Liver (tissue), 8 donors: ENCODE measurements at regions not wholly inside any gene's neighbourhood (a gene's known extent, or its start where the extent isn't known, plus 50 kb on each side); places are given as distances from the start of the nearest gene placed in this dataset.

ENCODE experiments used
- DNase-seq: peaks from one replicate; pipeline ENCODE4 v3.0.0-alpha.2; 2017; ENCODE audit warnings: low spot score
- H3K27ac ChIP-seq, 2 donors: one replicate each; pipeline ENCODE4 v1.7.0; 2013; ENCODE audit warnings: inconsistent platforms in 2 of 2, low read length in 2 of 2, control low read depth in 1 of 2, low read depth in 1 of 2, mild to moderate bottlenecking in 1 of 2
- H3K27me3 ChIP-seq, 4 donors: one replicate each; pipeline versions ENCODE4 v1.6.1 to v1.7.0; 2013; ENCODE audit warnings: low read length in 3 of 4, inconsistent platforms in 1 of 4, mild to moderate bottlenecking in 1 of 4, moderate library complexity in 1 of 4; ENCODE audit not compliant: control insufficient read depth in 4 of 4, insufficient read depth in 4 of 4
- H3K36me3 ChIP-seq, 4 donors: one replicate each; pipeline versions ENCODE4 v1.6.1 to v1.7.0; 2013; ENCODE audit warnings: low read length in 3 of 4, mild to moderate bottlenecking in 3 of 4, low read depth in 1 of 4, moderate library complexity in 1 of 4; ENCODE audit not compliant: control insufficient read depth in 4 of 4, insufficient read depth in 3 of 4
- H3K4me1 ChIP-seq, 4 donors: one replicate each; pipeline versions ENCODE4 v1.6.1 to v1.7.0; 2013; ENCODE audit warnings: low read length in 3 of 4, mild to moderate bottlenecking in 3 of 4, moderate library complexity in 1 of 4; ENCODE audit not compliant: control insufficient read depth in 4 of 4, insufficient read depth in 4 of 4
- H3K4me3 ChIP-seq, 3 donors: one replicate each; pipeline versions ENCODE4 v1.6.1 to v1.7.0; 2013; ENCODE audit warnings: low read length in 3 of 3, control low read depth in 1 of 3, low read depth in 1 of 3, mild to moderate bottlenecking in 1 of 3
- H3K9ac ChIP-seq, 2 donors: one replicate each; pipeline ENCODE4 v1.7.0; 2013; ENCODE audit warnings: low read length in 2 of 2, mild to moderate bottlenecking in 2 of 2, moderate library complexity in 2 of 2, control low read depth in 1 of 2, low read depth in 1 of 2
- H3K9me3 ChIP-seq, 4 donors: one replicate each; pipeline versions ENCODE4 v1.6.1 to v1.7.0; 2013; ENCODE audit warnings: low read length in 3 of 4; ENCODE audit not compliant: control insufficient read depth in 4 of 4
- ATF3 ChIP-seq: IDR thresholded peaks from 2 replicates; pipeline ENCODE4 v1.6.1; 2016; ENCODE audit warnings: antibody characterized with exemption
- CTCF ChIP-seq: fragments of 150-350 bp; IDR thresholded peaks from 2 replicates; pipeline ENCODE4 v1.5.1; 2017; ENCODE audit warnings: improper control_type of control experiment, low read depth, low read length; ENCODE audit not compliant: missing input control
- FOXA1 ChIP-seq: IDR thresholded peaks from 2 replicates; pipeline ENCODE4 v1.6.1; 2016; ENCODE audit warnings: antibody characterized with exemption
- FOXA2 ChIP-seq: IDR thresholded peaks from 2 replicates; pipeline ENCODE4 v1.6.1; 2016; ENCODE audit warnings: antibody characterized with exemption
- GABPA ChIP-seq, 2 donors: IDR thresholded peaks in 1 of 2; conservative IDR thresholded peaks in 1 of 2; 2 replicates each; pipeline ENCODE4 v1.6.1; 2016; ENCODE audit warnings: antibody characterized with exemption in 2 of 2, mild to moderate bottlenecking in 1 of 2, moderate library complexity in 1 of 2
- HNF4A ChIP-seq, 2 donors: conservative IDR thresholded peaks; 2 replicates each; pipeline ENCODE4 v1.6.1; 2016; ENCODE audit warnings: antibody characterized with exemption in 2 of 2, mild to moderate bottlenecking in 2 of 2
- HNF4G ChIP-seq: IDR thresholded peaks from 2 replicates; pipeline ENCODE4 v1.6.1; 2016; ENCODE audit warnings: antibody characterized with exemption
- JUND ChIP-seq, 2 donors: IDR thresholded peaks; 2 replicates each; pipeline ENCODE4 v1.6.1; 2016; ENCODE audit warnings: antibody characterized with exemption in 2 of 2
- MAX ChIP-seq: IDR thresholded peaks from 2 replicates; pipeline ENCODE4 v1.6.1; 2016; ENCODE audit warnings: antibody characterized with exemption
- NR2F2 ChIP-seq: IDR thresholded peaks from 2 replicates; pipeline ENCODE4 v1.6.1; 2016; ENCODE audit warnings: antibody characterized with exemption
- RAD21 ChIP-seq, 2 donors: IDR thresholded peaks; 2 replicates each; pipeline ENCODE4 v1.6.1; 2016; ENCODE audit warnings: antibody characterized with exemption in 2 of 2, mild to moderate bottlenecking in 2 of 2
- REST ChIP-seq: IDR thresholded peaks from 2 replicates; pipeline ENCODE4 v1.6.1; 2016; ENCODE audit warnings: antibody characterized with exemption, mild to moderate bottlenecking
- RXRA ChIP-seq, 2 donors: IDR thresholded peaks; 2 replicates each; pipeline ENCODE4 v1.6.1; 2017 to 2018; ENCODE audit warnings: antibody characterized with exemption in 2 of 2, mild to moderate bottlenecking in 1 of 2
- SP1 ChIP-seq: IDR thresholded peaks from 2 replicates; pipeline ENCODE4 v1.6.1; 2018; ENCODE audit warnings: antibody characterized with exemption, mild to moderate bottlenecking
- TAF1 ChIP-seq: conservative IDR thresholded peaks from 2 replicates; pipeline ENCODE4 v1.6.1; 2016; ENCODE audit warnings: antibody characterized with exemption, mild to moderate bottlenecking
- YY1 ChIP-seq: IDR thresholded peaks from 2 replicates; pipeline ENCODE4 v1.6.1; 2016; ENCODE audit warnings: antibody characterized with exemption, mild to moderate bottlenecking
- ZBTB33 ChIP-seq: IDR thresholded peaks from 2 replicates; pipeline ENCODE4 v1.6.1; 2016; ENCODE audit warnings: antibody characterized with exemption
- WGBS: extraction: QIAGEN DNeasy Blood & Tissue Kit; methylation state at CpG from one replicate; pipeline ENCODE4 v1.1.7; 2013; 5-methylcytosine and 5-hydroxymethylcytosine counted together
- donor health status: healthy.
- donor health status: healthy.
- donor health status: healthy.
- donor health status: healthy.
- donor health status: healthy.

- H3K9me3 ChIP-seq, result no peaks in the 10 kb centered on the region
- DNase-seq, result no peak
- H3K4me1 ChIP-seq, result no peaks in the 10 kb centered on the region
- H3K27ac ChIP-seq, result no peak overlapping the region
- WGBS, result 40% methylated on average over 10 of the region's 10 CpGs
- H3K9ac ChIP-seq, result no peak overlapping the region
- no peak overlapping the region for H3K4me3 ChIP-seq
- H3K27me3 ChIP-seq, result peaks cover 0 to 5% (median 0%) of the 10 kb centered on the region in 4 donors
- H3K36me3 ChIP-seq, result no peaks in the 10 kb centered on the region
- no peak for TF ChIP-seq RXRA (IDR thresholded peaks at IDR 0.05)
- TF ChIP-seq HNF4G, result no peak
- TF ChIP-seq JUND (IDR thresholded peaks at IDR 0.05), result no peak
- no peak for TF ChIP-seq MAX
- no peak for TF ChIP-seq GABPA (IDR thresholded peaks at IDR 0.05 in 1 of 2, conservative IDR thresholded peaks at IDR 0.05 in 1 of 2)
- TF ChIP-seq FOXA1, result no peak
- no peak for TF ChIP-seq CTCF
- TF ChIP-seq ZBTB33, result no peak
- TF ChIP-seq REST, result no peak
- TF ChIP-seq NR2F2, result no peak
- TF ChIP-seq ATF3, result no peak
These were observed 62.1 kb upstream of the FREM2 start for GRCh38 chr13:38624822-38625221.

- H3K9ac ChIP-seq, result no peak overlapping the region
- no peaks in the 10 kb centered on the region for H3K4me1 ChIP-seq
- no peak overlapping the region for H3K27ac ChIP-seq
- peaks cover 0 to 5% (median 0%) of the 10 kb centered on the region in 4 donors for H3K27me3 ChIP-seq
- WGBS, result 79% methylated on average over 1 of the region's 1 CpG
- H3K4me3 ChIP-seq, result no peak overlapping the region
- no peak for DNase-seq
- no peak for TF ChIP-seq GABPA (IDR thresholded peaks at IDR 0.05 in 1 of 2, conservative IDR thresholded peaks at IDR 0.05 in 1 of 2)
- no peak for TF ChIP-seq JUND (IDR thresholded peaks at IDR 0.05)
- TF ChIP-seq NR2F2, result no peak
- TF ChIP-seq FOXA1, result no peak
- no peak for TF ChIP-seq CTCF
- TF ChIP-seq ATF3, result no peak
- no peak for TF ChIP-seq TAF1
- no peak for TF ChIP-seq RAD21 (IDR thresholded peaks at IDR 0.05)
- no peak for TF ChIP-seq HNF4A (conservative IDR thresholded peaks at IDR 0.05)
- TF ChIP-seq SP1, result no peak
- TF ChIP-seq MAX, result no peak
- TF ChIP-seq HNF4G, result no peak
- TF ChIP-seq REST, result no peak
- no peak for TF ChIP-seq FOXA2
- no peak for TF ChIP-seq YY1
- H3K9me3 ChIP-seq, result no peaks in the 10 kb centered on the region
- H3K36me3 ChIP-seq, result no peaks in the 10 kb centered on the region
These were observed 58.3 kb upstream of the FREM2 start for GRCh38 chr13:38628554-38628953.
